Kidney (tissue), 13 donors: ENCODE measurements at regions not wholly inside any gene's neighbourhood (a gene's known extent, or its start where the extent isn't known, plus 50 kb on each side); places are given as distances from the start of the nearest gene placed in this dataset.

Source experiments
- DNase-seq, 5 donors: peaks; one replicate each; pipeline ENCODE4 v3.0.0-alpha.2; 2013 to 2020
- FAIRE-seq: peaks from 2 replicates; lab custom pipeline; 2012; peaks lifted over from hg19 to GRCh38; lab: Jason Lieb, UNC
- H3K27ac ChIP-seq, 2 donors: one replicate each; pipeline ENCODE4 v1.7.0; 2013; ENCODE audit warnings: low read depth in 2 of 2, low read length in 2 of 2, inconsistent platforms in 1 of 2
- H3K27me3 ChIP-seq: one replicate; pipeline ENCODE4 v1.7.1; 2013; ENCODE audit warnings: low read length, inconsistent platforms; ENCODE audit not compliant: control insufficient read depth, insufficient read depth
- H3K36me3 ChIP-seq, 3 donors: one replicate each; pipeline versions ENCODE4 v1.7.0 to v1.7.1; 2013; ENCODE audit warnings: low read length in 3 of 3, control low read depth in 1 of 3, inconsistent platforms in 1 of 3; ENCODE audit not compliant: insufficient read depth in 3 of 3, control insufficient read depth in 2 of 3
- H3K4me1 ChIP-seq, 3 donors: one replicate each; pipeline versions ENCODE4 v1.7.0 to v1.7.1; 2013; ENCODE audit warnings: low read length in 3 of 3, inconsistent platforms in 1 of 3, low read depth in 1 of 3; ENCODE audit not compliant: control insufficient read depth in 2 of 3, insufficient read depth in 2 of 3
- H3K4me3 ChIP-seq, 3 donors: one replicate each; pipeline versions ENCODE4 v1.7.0 to v1.8.1; 2013; ENCODE audit warnings: low read length in 3 of 3, control low read depth in 1 of 3, inconsistent platforms in 1 of 3
- H3K9ac ChIP-seq, 3 donors: one replicate each; pipeline versions ENCODE4 v1.7.0 to v1.7.1; 2013; ENCODE audit warnings: low read length in 3 of 3, control low read depth in 1 of 3, inconsistent platforms in 1 of 3
- H3K9me3 ChIP-seq, 3 donors: one replicate each; pipeline versions ENCODE4 v1.7.0 to v1.7.1; 2013; ENCODE audit warnings: low read length in 3 of 3, control low read depth in 1 of 3, inconsistent platforms in 1 of 3; ENCODE audit not compliant: control insufficient read depth in 2 of 3, insufficient read depth in 1 of 3
- CTCF ChIP-seq: IDR thresholded peaks from 3 replicates; pipeline ENCODE4 v1.5.1; 2012; ENCODE audit warnings: mild to moderate bottlenecking, moderate library complexity, borderline replicate concordance; ENCODE audit not compliant: insufficient read depth; ENCODE audit errors: extremely low read depth
- intact Hi-C: fragments of 100-400 bp; cut with DNase I; formaldehyde crosslinking; loops from one replicate; pipeline ENCODE4 v1.11.1; 2022
- donor health status: control.
- donor health status: control.
- donor health status: control.
- donor health status: control.
- donor health status: control.
- donor health status: DM: yes; HTN: yes; CAD: no.
- donor health status: Normal renal cell carcinoma (clear cell type).

GRCh38 chrX:966396-967070 lies 245.9 kb downstream of the CRLF2 start:
- intact Hi-C loops = no loop called here
- H3K27me3 ChIP-seq = no peaks in the 10 kb centered on the region
- no peak for FAIRE-seq
- no peak for TF ChIP-seq CTCF
- no peaks in the 10 kb centered on the region for H3K36me3 ChIP-seq
- no peak overlapping the region for H3K9ac ChIP-seq
- DNase-seq = no peak
- H3K9me3 ChIP-seq = no peaks in the 10 kb centered on the region
- H3K27ac ChIP-seq = no peak overlapping the region
- H3K4me1 ChIP-seq = no peaks in the 10 kb centered on the region
- H3K4me3 ChIP-seq = no peak overlapping the region

- Histone ChIP-seq H3K36me3 (no peaks in the 10 kb centered on the region), H3K9me3 (no peaks in the 10 kb centered on the region), H3K27ac (no peak overlapping the region), H3K27me3 (no peaks in the 10 kb centered on the region), H3K4me1 (no peaks in the 10 kb centered on the region), H3K4me3 (no peak overlapping the region), H3K9ac (no peak overlapping the region)
- DNase-seq (no peak), FAIRE-seq (no peak)
- TF ChIP-seq CTCF = no peak
- intact Hi-C loops = no loop called here
Observed at GRCh38 chrX:964831-965416, 247.5 kb downstream of the CRLF2 start.

- no peak for TF ChIP-seq CTCF
- DNase-seq (no peak), FAIRE-seq (no peak)
- Histone ChIP-seq H3K27ac (no peak overlapping the region), H3K27me3 (no peaks in the 10 kb centered on the region), H3K36me3 (no peaks in the 10 kb centered on the region), H3K9me3 (no peaks in the 10 kb centered on the region), H3K9ac (no peak overlapping the region), H3K4me1 (no peaks in the 10 kb centered on the region), H3K4me3 (no peak overlapping the region)
- intact Hi-C loops = no loop called here
Observed at GRCh38 chrX:960821-961220, 251.6 kb downstream of the CRLF2 start.
